ENCODE measurements at regions not wholly inside any gene's neighbourhood (a gene's known extent, or its start where the extent isn't known, plus 50 kb on each side); places are given as distances from the start of the nearest gene placed in this dataset.

DNA sequence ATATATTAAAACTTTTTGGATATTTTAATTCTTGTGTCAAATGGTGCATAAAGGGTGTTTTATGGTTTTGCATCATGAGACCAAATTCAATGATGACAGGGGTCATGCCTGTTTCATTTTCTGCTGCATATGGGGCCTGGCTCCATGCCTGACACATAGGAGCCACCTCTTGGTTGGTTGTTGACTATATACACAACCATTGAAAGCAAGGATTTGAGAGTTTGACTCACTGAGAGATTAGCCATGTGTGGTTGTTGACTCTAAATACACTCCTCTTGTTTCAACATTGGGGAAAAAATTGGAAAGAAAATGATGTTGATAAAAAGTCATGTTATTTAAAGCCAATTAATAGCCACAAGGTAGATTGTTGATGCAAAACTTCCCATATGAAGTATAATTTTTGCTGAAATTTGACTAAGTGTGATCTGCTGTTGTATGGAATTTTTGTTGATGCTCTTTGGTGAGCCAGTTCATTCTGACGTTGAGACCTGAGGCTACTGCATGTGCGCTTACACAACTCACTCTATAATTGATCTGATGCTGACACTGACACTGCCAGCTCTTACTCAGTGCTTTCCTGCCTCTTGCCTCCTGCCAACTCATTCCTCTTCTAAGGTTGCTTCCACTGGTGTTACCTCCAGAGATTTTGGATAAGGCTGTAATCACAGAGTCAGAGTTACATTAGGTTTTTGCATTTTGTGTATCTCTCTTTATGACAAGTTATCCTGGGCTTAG lies 446.2 kb upstream of the SLC14A2 start:
- H3K9ac ChIP-seq (ENCODE audit: low read length in 2 of 2), result no peak overlapping the region
- no peaks in the 10 kb centered on the region for H3K4me1 ChIP-seq (ENCODE audit: control insufficient read depth, insufficient read depth, low read length)
- no peak overlapping the region for H3K27ac ChIP-seq (ENCODE audit: low read length)
- H3K9me3 ChIP-seq (ENCODE audit: control insufficient read depth in 2 of 2, low read length in 2 of 2), result no peaks in the 10 kb centered on the region
- no peaks in the 10 kb centered on the region for H3K27me3 ChIP-seq (ENCODE audit: control insufficient read depth in 1 of 2, insufficient read depth in 2 of 2, low read length in 2 of 2)
- no peaks in the 10 kb centered on the region for H3K36me3 ChIP-seq (ENCODE audit: control insufficient read depth in 2 of 2, insufficient read depth in 2 of 2, low read length in 2 of 2)
- H3K4me3 ChIP-seq (ENCODE audit: low read length in 2 of 2), result no peak overlapping the region

DNA sequence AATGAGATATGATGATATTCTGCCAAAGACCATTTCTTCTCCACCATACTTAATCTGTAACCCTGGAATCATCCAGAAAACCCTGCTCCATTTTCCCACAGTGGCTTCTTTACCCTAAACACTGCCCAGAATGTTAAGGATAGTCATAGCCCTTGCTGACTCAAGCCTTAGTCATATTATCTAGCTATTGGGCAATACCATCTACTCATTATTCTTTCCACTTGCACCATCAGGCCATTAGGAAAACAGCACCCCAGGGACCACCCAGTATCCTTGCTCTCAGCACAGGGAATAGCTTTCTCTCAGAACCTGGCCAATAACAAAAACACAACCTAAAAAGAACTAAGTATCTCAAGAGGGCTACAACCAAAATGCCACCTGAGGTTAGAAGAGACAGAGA lies 445.7 kb upstream of the SLC14A2 start:
- no peak overlapping the region for H3K9ac ChIP-seq (ENCODE audit: low read length in 2 of 2)
- H3K36me3 ChIP-seq (ENCODE audit: control insufficient read depth in 2 of 2, insufficient read depth in 2 of 2, low read length in 2 of 2), result no peaks in the 10 kb centered on the region
- H3K27ac ChIP-seq (ENCODE audit: low read length), result no peak overlapping the region
- no peaks in the 10 kb centered on the region for H3K27me3 ChIP-seq (ENCODE audit: control insufficient read depth in 1 of 2, insufficient read depth in 2 of 2, low read length in 2 of 2)
- H3K4me1 ChIP-seq (ENCODE audit: control insufficient read depth, insufficient read depth, low read length), result no peaks in the 10 kb centered on the region
- no peaks in the 10 kb centered on the region for H3K9me3 ChIP-seq (ENCODE audit: control insufficient read depth in 2 of 2, low read length in 2 of 2)
- H3K4me3 ChIP-seq (ENCODE audit: low read length in 2 of 2), result no peak overlapping the region

DNA sequence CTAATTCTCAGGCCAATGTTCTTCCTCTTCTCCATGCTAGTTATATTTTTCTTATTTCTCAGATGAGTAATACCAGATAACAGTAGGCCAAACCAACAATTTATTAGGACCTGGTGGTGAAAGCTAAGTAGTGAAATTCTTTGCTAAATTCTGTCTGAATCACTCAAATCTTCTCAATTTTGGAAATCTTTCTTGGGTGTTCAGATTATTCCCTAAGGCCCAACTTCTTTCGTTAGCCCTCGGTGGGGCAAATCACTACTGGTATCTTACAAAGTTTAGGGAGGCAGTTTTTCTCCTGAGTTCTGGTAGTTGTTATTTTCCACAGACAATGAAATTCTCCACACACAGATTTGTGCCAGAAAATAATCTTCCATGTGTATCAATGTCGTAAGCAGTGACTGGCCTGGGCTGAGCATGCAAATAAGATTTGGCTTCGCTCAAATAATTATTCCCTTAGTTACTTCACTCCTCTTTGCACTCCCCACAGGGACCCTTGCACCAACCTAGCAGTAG lies 443.5 kb upstream of the SLC14A2 start:
- Histone ChIP-seq H3K27me3 (ENCODE audit: control insufficient read depth in 1 of 2, insufficient read depth in 2 of 2, low read length in 2 of 2) (no peaks in the 10 kb centered on the region), H3K4me1 (ENCODE audit: control insufficient read depth, insufficient read depth, low read length) (no peaks in the 10 kb centered on the region), H3K27ac (ENCODE audit: low read length) (no peak overlapping the region), H3K36me3 (ENCODE audit: control insufficient read depth in 2 of 2, insufficient read depth in 2 of 2, low read length in 2 of 2) (no peaks in the 10 kb centered on the region), H3K9ac (ENCODE audit: low read length in 2 of 2) (no peak overlapping the region), H3K4me3 (ENCODE audit: low read length in 2 of 2) (no peak overlapping the region), H3K9me3 (ENCODE audit: control insufficient read depth in 2 of 2, low read length in 2 of 2) (no peaks in the 10 kb centered on the region)

DNA sequence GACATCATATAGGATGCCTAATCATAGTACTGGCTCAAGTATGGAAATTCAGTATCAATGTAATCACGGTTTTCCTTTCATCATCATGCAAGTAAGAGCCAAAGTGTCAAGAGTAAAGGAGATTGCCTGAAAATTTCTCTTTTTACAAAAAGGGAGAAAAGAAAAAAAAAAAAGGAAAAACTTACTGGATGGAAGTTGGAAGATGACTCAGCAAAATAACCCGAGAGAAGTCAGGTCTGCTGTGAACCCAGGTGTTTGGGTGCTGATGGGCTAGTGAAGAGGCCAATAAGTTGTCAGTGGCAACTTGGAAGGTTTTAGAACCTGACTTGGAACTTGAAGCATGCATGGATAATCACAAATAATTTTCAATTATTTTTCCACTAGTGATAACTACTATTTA lies 441.9 kb upstream of the SLC14A2 start:
- no peaks in the 10 kb centered on the region for H3K27me3 ChIP-seq (ENCODE audit: control insufficient read depth in 1 of 2, insufficient read depth in 2 of 2, low read length in 2 of 2)
- H3K36me3 ChIP-seq (ENCODE audit: control insufficient read depth in 2 of 2, insufficient read depth in 2 of 2, low read length in 2 of 2), result no peaks in the 10 kb centered on the region
- no peak overlapping the region for H3K27ac ChIP-seq (ENCODE audit: low read length)
- no peak overlapping the region for H3K4me3 ChIP-seq (ENCODE audit: low read length in 2 of 2)
- no peaks in the 10 kb centered on the region for H3K9me3 ChIP-seq (ENCODE audit: control insufficient read depth in 2 of 2, low read length in 2 of 2)
- H3K4me1 ChIP-seq (ENCODE audit: control insufficient read depth, insufficient read depth, low read length), result no peaks in the 10 kb centered on the region
- H3K9ac ChIP-seq (ENCODE audit: low read length in 2 of 2), result no peak overlapping the region

DNA sequence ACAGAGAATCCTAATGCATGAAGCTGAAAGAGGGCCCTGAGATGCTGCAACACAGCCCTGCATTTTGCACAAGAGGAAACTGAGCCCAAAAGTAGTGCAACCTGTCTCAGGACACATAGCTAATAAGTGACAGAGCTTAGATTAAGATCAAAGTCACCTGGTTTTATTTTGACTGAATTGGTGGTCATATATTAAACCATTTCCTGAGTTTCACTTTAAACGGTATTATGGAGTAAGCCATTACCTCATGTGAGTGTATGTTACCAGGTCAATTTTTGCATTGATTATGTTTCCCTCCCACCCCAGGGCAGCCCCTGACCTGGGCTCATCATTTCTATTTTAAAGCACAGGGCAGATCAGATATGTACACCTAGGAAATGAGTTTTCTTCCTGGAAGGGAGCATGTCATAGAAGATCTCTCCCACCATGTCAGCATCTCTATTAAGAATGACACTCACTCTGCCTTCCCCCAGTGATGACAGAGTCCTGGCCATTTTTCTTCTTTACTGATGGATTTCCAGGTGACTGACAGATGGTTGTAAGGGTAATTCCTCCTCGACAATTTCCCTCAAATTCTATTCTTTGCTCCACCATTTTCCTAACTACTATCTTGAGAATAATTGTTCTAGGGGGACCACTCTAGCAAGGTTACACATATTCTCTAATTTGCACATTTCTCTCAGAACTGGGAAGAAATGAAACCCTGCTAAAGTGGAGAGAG lies 441.3 kb upstream of the SLC14A2 start:
- no peaks in the 10 kb centered on the region for H3K36me3 ChIP-seq (ENCODE audit: control insufficient read depth in 2 of 2, insufficient read depth in 2 of 2, low read length in 2 of 2)
- no peak overlapping the region for H3K4me3 ChIP-seq (ENCODE audit: low read length in 2 of 2)
- H3K27me3 ChIP-seq (ENCODE audit: control insufficient read depth in 1 of 2, insufficient read depth in 2 of 2, low read length in 2 of 2), result no peaks in the 10 kb centered on the region
- H3K27ac ChIP-seq (ENCODE audit: low read length), result no peak overlapping the region
- H3K9ac ChIP-seq (ENCODE audit: low read length in 2 of 2), result no peak overlapping the region
- no peaks in the 10 kb centered on the region for H3K9me3 ChIP-seq (ENCODE audit: control insufficient read depth in 2 of 2, low read length in 2 of 2)
- H3K4me1 ChIP-seq (ENCODE audit: control insufficient read depth, insufficient read depth, low read length), result no peaks in the 10 kb centered on the region

DNA sequence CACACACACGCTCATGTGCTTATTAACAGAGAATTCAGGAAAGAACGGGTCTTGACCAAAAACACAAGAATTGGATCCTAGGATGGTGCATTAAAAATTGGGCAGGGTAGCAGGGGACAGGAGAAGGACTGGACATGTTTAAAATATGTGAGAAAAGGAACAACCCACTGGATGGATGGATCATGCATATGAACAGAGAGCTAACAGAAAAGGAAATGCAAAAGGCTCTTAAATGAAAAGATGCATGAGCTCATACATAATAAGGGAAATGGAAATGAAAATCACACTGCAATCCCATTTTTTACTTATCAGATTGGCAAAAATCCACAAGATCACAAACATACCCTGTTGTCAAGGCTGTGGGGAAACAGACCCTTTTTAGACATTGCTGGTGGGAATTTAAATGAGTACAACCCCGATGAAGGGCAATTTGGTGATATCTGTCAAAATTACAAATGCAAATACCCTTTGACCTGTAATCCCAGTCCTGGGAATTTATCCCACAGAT lies 440.6 kb upstream of the SLC14A2 start:
- Histone ChIP-seq H3K4me3 (ENCODE audit: low read length in 2 of 2) (no peak overlapping the region), H3K9ac (ENCODE audit: low read length in 2 of 2) (no peak overlapping the region), H3K36me3 (ENCODE audit: control insufficient read depth in 2 of 2, insufficient read depth in 2 of 2, low read length in 2 of 2) (no peaks in the 10 kb centered on the region), H3K4me1 (ENCODE audit: control insufficient read depth, insufficient read depth, low read length) (no peaks in the 10 kb centered on the region), H3K27ac (ENCODE audit: low read length) (no peak overlapping the region), H3K27me3 (ENCODE audit: control insufficient read depth in 1 of 2, insufficient read depth in 2 of 2, low read length in 2 of 2) (no peaks in the 10 kb centered on the region), H3K9me3 (ENCODE audit: control insufficient read depth in 2 of 2, low read length in 2 of 2) (no peaks in the 10 kb centered on the region)

DNA sequence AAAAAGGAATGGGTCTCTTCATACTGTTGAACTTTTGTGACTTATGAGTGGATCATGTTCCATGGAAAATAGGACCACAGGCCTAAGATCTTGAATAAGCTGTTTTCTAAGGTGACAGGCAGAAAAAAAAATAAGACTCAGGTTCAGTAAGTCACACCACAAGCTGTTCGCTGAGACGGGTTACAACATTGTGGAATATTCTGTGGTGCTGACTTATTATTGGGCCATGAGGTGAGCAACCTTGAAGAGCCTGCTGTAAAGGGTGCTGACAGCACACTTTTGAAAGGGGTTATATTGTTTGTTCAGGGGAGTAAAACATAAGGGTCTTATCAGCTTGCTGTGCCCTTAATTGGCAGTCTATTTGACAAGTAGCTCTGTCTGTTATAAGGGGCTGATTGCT lies 439.8 kb upstream of the SLC14A2 start:
- H3K9me3 ChIP-seq (ENCODE audit: control insufficient read depth in 2 of 2, low read length in 2 of 2), result no peaks in the 10 kb centered on the region
- H3K4me3 ChIP-seq (ENCODE audit: low read length in 2 of 2), result no peak overlapping the region
- no peak overlapping the region for H3K9ac ChIP-seq (ENCODE audit: low read length in 2 of 2)
- no peaks in the 10 kb centered on the region for H3K4me1 ChIP-seq (ENCODE audit: control insufficient read depth, insufficient read depth, low read length)
- H3K27ac ChIP-seq (ENCODE audit: low read length), result no peak overlapping the region
- H3K27me3 ChIP-seq (ENCODE audit: control insufficient read depth in 1 of 2, insufficient read depth in 2 of 2, low read length in 2 of 2), result no peaks in the 10 kb centered on the region
- no peaks in the 10 kb centered on the region for H3K36me3 ChIP-seq (ENCODE audit: control insufficient read depth in 2 of 2, insufficient read depth in 2 of 2, low read length in 2 of 2)

DNA sequence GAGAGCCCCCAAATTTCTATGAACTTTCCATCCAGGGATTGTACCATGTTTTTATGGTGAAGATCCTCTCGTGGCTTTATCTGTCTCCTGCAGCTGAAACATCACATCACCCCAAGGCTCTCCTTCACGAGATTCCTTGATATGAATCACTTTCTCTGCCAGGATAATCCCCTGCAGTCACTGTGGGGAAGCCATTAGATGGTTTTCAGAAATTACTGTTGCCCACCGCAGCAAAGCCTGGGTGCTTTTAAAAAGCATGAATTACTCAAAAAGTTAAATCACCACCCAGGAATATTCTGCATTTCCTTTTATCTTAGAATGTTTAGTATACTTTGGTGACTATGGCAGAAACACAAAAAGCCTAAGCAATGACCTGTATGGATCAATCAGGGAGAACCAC lies 428.4 kb upstream of the SLC14A2 start:
- Histone ChIP-seq H3K9me3 (ENCODE audit: control insufficient read depth in 2 of 2, low read length in 2 of 2) (no peaks in the 10 kb centered on the region), H3K4me3 (ENCODE audit: low read length in 2 of 2) (no peak overlapping the region), H3K27ac (ENCODE audit: low read length) (no peak overlapping the region), H3K4me1 (ENCODE audit: control insufficient read depth, insufficient read depth, low read length) (no peaks in the 10 kb centered on the region), H3K27me3 (ENCODE audit: control insufficient read depth in 1 of 2, insufficient read depth in 2 of 2, low read length in 2 of 2) (no peaks in the 10 kb centered on the region), H3K36me3 (ENCODE audit: control insufficient read depth in 2 of 2, insufficient read depth in 2 of 2, low read length in 2 of 2) (no peaks in the 10 kb centered on the region), H3K9ac (ENCODE audit: low read length in 2 of 2) (no peak overlapping the region)

DNA sequence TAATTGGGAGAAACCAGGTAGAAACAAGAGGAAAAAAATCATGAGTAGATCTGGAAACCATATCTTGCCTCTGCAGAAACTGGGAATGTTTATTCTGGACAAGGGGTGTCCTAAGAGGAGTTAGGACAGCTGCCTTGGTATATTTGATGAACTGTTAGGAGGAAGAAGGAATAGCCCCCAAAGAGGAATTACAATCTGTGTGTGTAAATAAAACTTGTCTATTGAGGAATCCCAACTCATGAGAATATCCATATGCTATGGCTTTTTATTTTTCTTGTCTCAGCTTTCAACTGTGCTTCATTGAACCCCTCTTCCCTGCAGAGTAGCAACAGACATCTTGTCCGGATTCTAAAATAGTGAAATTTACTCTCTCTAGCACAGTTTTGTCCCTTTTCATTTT lies 423.5 kb upstream of the SLC14A2 start:
- Histone ChIP-seq H3K27me3 (ENCODE audit: control insufficient read depth in 1 of 2, insufficient read depth in 2 of 2, low read length in 2 of 2) (no peaks in the 10 kb centered on the region), H3K36me3 (ENCODE audit: control insufficient read depth in 2 of 2, insufficient read depth in 2 of 2, low read length in 2 of 2) (no peaks in the 10 kb centered on the region)

DNA sequence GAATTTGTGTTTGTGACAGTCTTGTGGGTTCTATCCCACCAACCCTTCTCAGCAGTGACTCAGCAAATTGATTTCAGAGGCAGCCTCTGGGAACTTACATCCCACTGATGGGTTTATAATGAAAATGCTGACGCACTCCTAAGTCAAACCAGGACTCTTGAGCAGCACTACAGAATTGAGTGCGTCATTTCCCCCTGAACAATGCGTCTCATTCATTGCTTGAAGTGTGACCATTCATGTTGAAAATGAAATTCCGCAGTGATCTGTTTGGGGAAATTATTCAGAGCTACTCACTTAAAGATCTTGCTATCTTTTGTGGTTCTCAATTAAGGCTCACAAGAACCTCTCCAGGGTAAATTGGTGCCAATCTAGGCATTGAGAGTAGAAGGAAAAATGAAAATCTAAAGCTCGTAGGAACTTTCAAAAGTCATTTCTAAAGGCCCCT lies 417.7 kb upstream of the SLC14A2 start:
- H3K4me3 ChIP-seq (ENCODE audit: low read length in 2 of 2), result no peak overlapping the region
- no peaks in the 10 kb centered on the region for H3K9me3 ChIP-seq (ENCODE audit: control insufficient read depth in 2 of 2, low read length in 2 of 2)
- H3K36me3 ChIP-seq (ENCODE audit: control insufficient read depth in 2 of 2, insufficient read depth in 2 of 2, low read length in 2 of 2), result no peaks in the 10 kb centered on the region
- H3K27me3 ChIP-seq (ENCODE audit: control insufficient read depth in 1 of 2, insufficient read depth in 2 of 2, low read length in 2 of 2), result no peaks in the 10 kb centered on the region
- H3K9ac ChIP-seq (ENCODE audit: low read length in 2 of 2), result no peak overlapping the region
- H3K27ac ChIP-seq (ENCODE audit: low read length), result no peak overlapping the region
- no peaks in the 10 kb centered on the region for H3K4me1 ChIP-seq (ENCODE audit: control insufficient read depth, insufficient read depth, low read length)

More for the DNA sequence above, 423.5 kb upstream of the SLC14A2 start:
- Histone ChIP-seq H3K9me3 (ENCODE audit: control insufficient read depth in 2 of 2, low read length in 2 of 2) (no peaks in the 10 kb centered on the region), H3K9ac (ENCODE audit: low read length in 2 of 2) (no peak overlapping the region), H3K4me3 (ENCODE audit: low read length in 2 of 2) (no peak overlapping the region), H3K27ac (ENCODE audit: low read length) (no peak overlapping the region), H3K4me1 (ENCODE audit: control insufficient read depth, insufficient read depth, low read length) (no peaks in the 10 kb centered on the region)

DNA sequence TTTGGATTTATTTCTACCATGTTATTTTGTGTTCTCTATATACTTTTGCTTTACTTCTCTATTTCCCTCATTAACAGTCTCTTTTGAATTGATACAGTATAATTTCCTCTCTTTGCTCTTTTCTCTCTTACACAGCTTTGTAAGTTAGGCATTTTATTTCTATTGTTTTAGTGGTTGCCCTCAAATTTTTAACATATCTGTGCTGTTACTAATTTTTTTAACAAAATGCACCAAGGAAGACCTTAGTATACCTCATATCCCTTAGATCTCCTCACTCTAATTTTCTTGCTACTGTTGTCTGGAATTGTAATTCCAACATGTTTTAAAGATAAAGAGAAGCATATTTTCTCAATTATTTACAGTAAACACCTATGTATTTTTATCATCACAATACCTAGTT lies 416.8 kb upstream of the SLC14A2 start:
- Histone ChIP-seq H3K4me1 (ENCODE audit: control insufficient read depth, insufficient read depth, low read length) (no peaks in the 10 kb centered on the region), H3K36me3 (ENCODE audit: control insufficient read depth in 2 of 2, insufficient read depth in 2 of 2, low read length in 2 of 2) (no peaks in the 10 kb centered on the region), H3K4me3 (ENCODE audit: low read length in 2 of 2) (no peak overlapping the region), H3K27me3 (ENCODE audit: control insufficient read depth in 1 of 2, insufficient read depth in 2 of 2, low read length in 2 of 2) (no peaks in the 10 kb centered on the region), H3K9ac (ENCODE audit: low read length in 2 of 2) (no peak overlapping the region), H3K27ac (ENCODE audit: low read length) (no peak overlapping the region), H3K9me3 (ENCODE audit: control insufficient read depth in 2 of 2, low read length in 2 of 2) (no peaks in the 10 kb centered on the region)

Measured in stomach smooth muscle (tissue), 2 donors.